Mesendoderm (in vitro differentiated cells): ENCODE measurements at regions not wholly inside any gene's neighbourhood (a gene's known extent, or its start where the extent isn't known, plus 50 kb on each side); places are given as distances from the start of the nearest gene placed in this dataset.
A peak's percentile ranks its signal among the peaks of the same experiment; 100 is the strongest.

ENCODE experiments used
- DNase-seq: peaks from one replicate; pipeline ENCODE4 v3.0.0; 2013
- H2AK5ac ChIP-seq: 2 replicates; pipeline ENCODE4 v1.6.1; 2013; ENCODE audit warnings: low read length, inconsistent platforms
- H2BK120ac ChIP-seq: 2 replicates; pipeline ENCODE4 v1.6.1; 2013; ENCODE audit warnings: low read depth, mild to moderate bottlenecking, low read length, moderate library complexity, mixed read lengths
- H2BK15ac ChIP-seq: replicated peaks from 2 replicates; pipeline ENCODE4 v1.6.1; 2013; ENCODE audit warnings: low read depth, mild to moderate bottlenecking, moderate library complexity
- H2BK5ac ChIP-seq: 2 replicates; pipeline ENCODE4 v1.6.1; 2013; ENCODE audit warnings: low read length, inconsistent platforms
- H3K18ac ChIP-seq: 2 replicates; pipeline ENCODE4 v1.6.1; 2013; ENCODE audit warnings: mild to moderate bottlenecking, low read length, mixed read lengths
- H3K23ac ChIP-seq: one replicate; pipeline ENCODE4 v1.6.1; 2013; ENCODE audit warnings: low read length
- H3K27ac ChIP-seq: 2 replicates; pipeline ENCODE4 v1.5.1; 2013; ENCODE audit warnings: low read depth, mild to moderate bottlenecking, inconsistent platforms, low read length, moderate library complexity
- H3K27me3 ChIP-seq: 2 replicates; pipeline ENCODE4 v1.6.1; 2013; ENCODE audit warnings: low read length, control low read depth, mild to moderate bottlenecking, inconsistent platforms; ENCODE audit not compliant: insufficient read depth, poor library complexity
- H3K36me3 ChIP-seq: 2 replicates; pipeline ENCODE4 v1.6.1; 2013; ENCODE audit warnings: low read length, inconsistent platforms; ENCODE audit not compliant: control insufficient read depth, insufficient read depth
- H3K4ac ChIP-seq: one replicate; pipeline ENCODE4 v1.6.1; 2013; ENCODE audit warnings: low read depth, mild to moderate bottlenecking, low read length, moderate library complexity
- H3K4me1 ChIP-seq: 2 replicates; pipeline ENCODE4 v1.6.1; 2013; ENCODE audit warnings: low read depth, low read length, inconsistent platforms; ENCODE audit not compliant: control insufficient read depth
- H3K4me2 ChIP-seq: 2 replicates; pipeline ENCODE4 v1.6.1; 2013; ENCODE audit warnings: low read length
- H3K4me3 ChIP-seq: 2 replicates; pipeline ENCODE4 v1.5.1; 2013; ENCODE audit warnings: mild to moderate bottlenecking, low read length
- H3K56ac ChIP-seq: one replicate; pipeline ENCODE4 v1.6.1; 2013; ENCODE audit warnings: low read length
- H3K79me1 ChIP-seq: 2 replicates; pipeline ENCODE4 v1.6.1; 2013; ENCODE audit warnings: low read length, inconsistent platforms
- H3K79me2 ChIP-seq: 2 replicates; pipeline ENCODE4 v1.6.1; 2013; ENCODE audit warnings: mild to moderate bottlenecking, low read length; ENCODE audit not compliant: control insufficient read depth, insufficient read depth
- H3K9ac ChIP-seq: 2 replicates; pipeline ENCODE4 v1.6.1; 2013; ENCODE audit warnings: low read length, inconsistent platforms
- H4K5ac ChIP-seq: one replicate; pipeline ENCODE4 v1.6.1; 2013; ENCODE audit warnings: low read length
- H4K8ac ChIP-seq: one replicate; pipeline ENCODE4 v1.6.1; 2013; ENCODE audit warnings: low read depth, mild to moderate bottlenecking, control low read depth, low read length, moderate library complexity
- WGBS: extraction: QIAGEN DNeasy Blood & Tissue Kit; methylation state at CpG from one replicate; pipeline ENCODE4 v1.1.7; 2013; ENCODE audit warnings: low lambda C conversion rate, missing lambda C conversion rate; ENCODE audit not compliant: insufficient coverage; ENCODE audit errors: extremely low coverage; 5-methylcytosine and 5-hydroxymethylcytosine counted together

DNA sequence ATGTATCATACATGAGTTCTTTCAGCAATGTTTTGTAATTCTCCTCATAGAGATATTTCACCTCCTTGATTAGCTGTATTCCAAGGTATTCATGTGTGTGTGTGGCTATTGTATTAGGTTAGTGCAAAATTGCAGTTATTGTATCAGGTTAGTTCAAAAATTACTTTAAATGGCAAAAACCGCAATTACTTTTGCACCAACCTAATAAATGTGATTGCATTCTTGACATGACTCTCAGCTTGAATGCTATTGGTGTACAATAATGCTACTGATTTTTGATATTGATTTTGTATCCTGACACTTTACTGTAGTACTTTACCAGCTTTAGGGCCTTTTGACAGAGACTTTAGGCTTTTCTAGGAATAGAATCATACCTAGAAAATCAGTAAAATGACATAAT, 297.4 kb downstream of the ZWINT start:
- Histone ChIP-seq H3K9ac (no peak overlapping the region), H2BK15ac (no peak overlapping the region), H3K18ac (no peak overlapping the region), H3K79me1 (no peaks in the 10 kb centered on the region), H3K27ac (no peak overlapping the region), H3K4ac (no peak overlapping the region), H2BK120ac (no peak overlapping the region), H3K4me3 (no peak overlapping the region), H3K79me2 (no peaks in the 10 kb centered on the region), H4K8ac (no peak overlapping the region), H4K5ac (no peak overlapping the region), H3K23ac (no peak overlapping the region), H3K56ac (no peak overlapping the region), H3K27me3 (no peaks in the 10 kb centered on the region), H2BK5ac (no peak overlapping the region), H3K4me2 (no peak overlapping the region), H3K36me3 (no peaks in the 10 kb centered on the region), H3K4me1 (no peaks in the 10 kb centered on the region), H2AK5ac (no peak overlapping the region)
- WGBS = no CpG with 5 or more reads among the region's 1 CpG
- no peak for DNase-seq

DNA sequence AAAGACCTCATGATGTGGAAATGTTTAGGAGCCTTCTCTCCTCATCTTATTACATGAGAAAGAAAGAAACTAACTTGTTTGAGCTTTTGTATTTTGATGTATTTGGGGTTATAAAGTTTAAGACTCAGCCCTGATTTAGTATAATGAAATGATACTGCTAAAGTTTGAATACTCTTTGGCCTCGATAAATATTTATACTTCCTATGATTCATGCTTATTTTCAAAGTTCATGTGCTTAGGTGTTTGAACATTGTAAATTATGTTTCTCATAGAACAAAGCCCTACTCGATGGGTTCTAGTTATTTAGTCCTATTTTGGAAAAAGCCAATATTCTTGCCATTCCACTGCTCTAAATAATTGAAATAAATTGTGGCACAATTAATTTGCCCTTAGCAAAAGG, 303.2 kb downstream of the ZWINT start:
- H3K56ac ChIP-seq = no peak overlapping the region
- no peak overlapping the region for H3K18ac ChIP-seq
- no peak overlapping the region for H3K4me3 ChIP-seq
- H3K4me2 ChIP-seq = no peak overlapping the region
- no peak overlapping the region for H2BK15ac ChIP-seq
- no peak for DNase-seq
- no peak overlapping the region for H2BK120ac ChIP-seq
- no peaks in the 10 kb centered on the region for H3K36me3 ChIP-seq
- H3K27me3 ChIP-seq = no peaks in the 10 kb centered on the region
- no peak overlapping the region for H2AK5ac ChIP-seq
- H3K27ac ChIP-seq = no peak overlapping the region
- no peak overlapping the region for H3K23ac ChIP-seq
- H3K4ac ChIP-seq = no peak overlapping the region
- no peak overlapping the region for H4K8ac ChIP-seq
- no peaks in the 10 kb centered on the region for H3K4me1 ChIP-seq
- no peak overlapping the region for H4K5ac ChIP-seq
- no CpG with 5 or more reads among the region's 2 CpGs for WGBS
- H3K79me2 ChIP-seq = no peaks in the 10 kb centered on the region
- no peak overlapping the region for H3K9ac ChIP-seq
- H2BK5ac ChIP-seq = no peak overlapping the region
- H3K79me1 ChIP-seq = no peaks in the 10 kb centered on the region

DNA sequence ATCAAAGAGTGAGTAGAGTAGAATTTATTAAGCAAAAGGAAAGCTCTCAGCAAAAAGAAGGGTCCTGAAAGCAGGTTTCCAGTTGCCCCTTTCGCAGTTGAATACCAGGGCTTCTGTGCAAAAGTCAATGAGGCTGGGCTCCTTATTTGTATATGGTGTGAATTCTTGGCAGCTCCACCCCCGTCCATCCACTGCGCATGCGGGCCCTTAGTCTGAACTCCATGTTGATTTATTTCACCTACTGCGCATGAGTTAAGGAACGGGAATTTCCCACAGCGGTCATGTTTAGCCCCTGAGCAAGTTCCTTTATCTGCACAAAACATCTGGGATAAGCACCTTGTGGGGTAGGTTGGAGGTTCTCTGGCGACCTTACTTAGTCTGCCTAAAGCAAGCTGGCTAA, 325.6 kb downstream of the ZWINT start:
- Histone ChIP-seq H3K79me2 (no peaks in the 10 kb centered on the region), H2BK15ac (no peak overlapping the region), H3K56ac (no peak overlapping the region), H3K4ac (no peak overlapping the region), H3K9ac (no peak overlapping the region), H3K4me3 (no peak overlapping the region), H3K36me3 (no peaks in the 10 kb centered on the region), H2BK5ac (no peak overlapping the region), H4K5ac (no peak overlapping the region), H3K27me3 (no peaks in the 10 kb centered on the region), H3K79me1 (no peaks in the 10 kb centered on the region), H3K4me1 (no peaks in the 10 kb centered on the region), H3K4me2 (no peak overlapping the region), H3K23ac (no peak overlapping the region), H4K8ac (no peak overlapping the region), H3K27ac (no peak overlapping the region), H3K18ac (peak overlapping the region; percentile 51), H2BK120ac (no peak overlapping the region), H2AK5ac (no peak overlapping the region)
- no peak for DNase-seq
- no CpG with 5 or more reads among the region's 8 CpGs for WGBS

DNA sequence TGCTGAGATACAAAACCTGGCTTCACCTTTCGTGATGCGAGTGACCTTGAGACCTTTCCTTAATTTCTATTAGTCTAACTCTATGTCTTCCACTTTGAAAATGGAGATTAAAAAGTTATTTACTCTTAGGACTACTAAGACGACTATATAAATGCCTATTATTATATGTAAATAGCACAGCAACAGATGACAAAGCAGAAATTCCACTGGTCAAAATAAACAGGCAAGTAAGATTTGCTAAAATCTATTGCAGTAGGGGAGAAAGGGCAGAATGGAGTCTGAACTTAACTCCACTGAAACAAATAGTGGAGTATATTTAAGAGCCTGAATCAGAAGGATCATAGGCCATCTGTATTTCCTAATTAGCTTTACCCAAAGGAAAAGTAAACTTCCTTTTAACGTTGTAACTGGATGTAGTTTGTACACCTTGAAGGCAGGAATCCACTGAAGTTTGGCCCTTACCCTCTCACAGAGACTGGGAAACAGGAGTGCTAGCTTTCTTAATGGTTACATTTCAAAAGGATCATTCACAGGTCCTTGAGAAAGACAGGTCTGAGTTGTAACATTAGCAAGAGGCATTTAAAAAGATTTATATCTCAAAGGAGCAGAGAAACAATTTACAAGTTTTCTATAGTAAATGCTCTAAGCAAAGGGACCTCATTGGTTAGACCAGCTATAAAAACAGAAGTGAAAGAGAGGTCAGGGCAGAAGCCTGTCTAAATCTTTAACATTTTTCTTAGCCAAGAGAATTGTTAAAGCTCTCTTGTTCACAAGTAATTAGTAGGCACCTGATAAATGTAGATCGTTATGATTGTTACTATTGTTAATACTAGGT, 332.5 kb downstream of the ZWINT start:
- Histone ChIP-seq H3K79me2 (no peaks in the 10 kb centered on the region), H3K56ac (no peak overlapping the region)

DNA sequence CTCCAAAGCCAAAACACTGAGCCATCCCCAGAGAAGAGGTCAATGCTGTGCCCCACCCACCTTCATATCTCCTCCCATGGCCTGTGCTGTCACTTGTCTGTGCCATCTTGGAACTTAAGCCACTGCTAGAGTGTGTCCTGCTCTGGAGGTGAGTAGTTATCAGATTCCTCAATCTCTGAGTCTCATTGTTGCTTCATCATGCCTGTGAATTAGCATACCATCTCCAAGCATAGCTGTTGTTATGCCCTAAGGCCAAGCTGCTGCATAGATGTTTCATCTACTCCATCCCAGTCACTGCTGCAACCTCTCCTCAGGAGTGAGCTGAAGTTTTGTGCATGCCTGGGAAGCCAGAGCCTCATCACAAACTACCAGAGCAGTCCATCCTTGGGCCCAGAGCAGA, 349.0 kb downstream of the ZWINT start:
- Histone ChIP-seq H2AK5ac (no peak overlapping the region), H3K4ac (no peak overlapping the region), H3K79me2 (no peaks in the 10 kb centered on the region), H3K56ac (no peak overlapping the region), H3K4me1 (no peaks in the 10 kb centered on the region), H2BK15ac (no peak overlapping the region), H3K9ac (no peak overlapping the region), H3K27me3 (no peaks in the 10 kb centered on the region), H2BK120ac (no peak overlapping the region), H3K79me1 (no peaks in the 10 kb centered on the region), H3K18ac (no peak overlapping the region), H3K27ac (no peak overlapping the region), H3K4me2 (no peak overlapping the region), H4K5ac (no peak overlapping the region), H3K36me3 (no peaks in the 10 kb centered on the region), H3K4me3 (no peak overlapping the region), H4K8ac (no peak overlapping the region), H2BK5ac (no peak overlapping the region), H3K23ac (no peak overlapping the region)
- DNase-seq = peak; percentile 64

More for the DNA sequence above, 332.5 kb downstream of the ZWINT start:
- H2BK5ac ChIP-seq = no peak overlapping the region
- no peak overlapping the region for H3K9ac ChIP-seq
- H2BK15ac ChIP-seq = no peak overlapping the region
- no peaks in the 10 kb centered on the region for H3K79me1 ChIP-seq
- no peak overlapping the region for H3K4me2 ChIP-seq
- no peaks in the 10 kb centered on the region for H3K36me3 ChIP-seq
- no peak overlapping the region for H4K8ac ChIP-seq
- DNase-seq = no peak
- no peaks in the 10 kb centered on the region for H3K4me1 ChIP-seq
- no peak overlapping the region for H3K18ac ChIP-seq
- H2BK120ac ChIP-seq = no peak overlapping the region
- no peak overlapping the region for H3K4ac ChIP-seq
- H3K23ac ChIP-seq = no peak overlapping the region
- WGBS = no CpG with 5 or more reads among the region's 5 CpGs
- H4K5ac ChIP-seq = no peak overlapping the region
- H2AK5ac ChIP-seq = no peak overlapping the region
- H3K27ac ChIP-seq = no peak overlapping the region
- H3K4me3 ChIP-seq = no peak overlapping the region
- no peaks in the 10 kb centered on the region for H3K27me3 ChIP-seq

DNA sequence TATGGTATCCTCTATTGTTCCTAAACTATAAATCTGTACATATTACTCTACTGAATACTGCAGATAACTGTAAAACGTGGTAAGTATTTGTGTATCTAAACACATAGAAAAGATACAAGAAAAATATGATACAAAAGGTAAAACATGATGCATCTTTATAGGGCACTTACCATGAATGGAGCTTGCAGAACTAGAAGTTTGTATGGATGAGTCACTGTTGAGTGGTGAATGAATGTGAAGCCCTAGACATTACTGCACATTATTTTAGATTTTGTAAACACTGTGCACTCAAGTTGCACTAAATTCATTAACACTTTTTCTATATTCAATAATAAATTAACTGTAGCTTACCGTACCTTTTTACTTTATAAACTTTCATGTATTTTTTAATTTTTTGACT, 357.5 kb downstream of the ZWINT start:
- Histone ChIP-seq H3K4me3 (no peak overlapping the region), H2AK5ac (no peak overlapping the region), H3K79me1 (no peaks in the 10 kb centered on the region), H3K23ac (no peak overlapping the region), H3K4ac (no peak overlapping the region), H3K4me2 (no peak overlapping the region), H3K4me1 (no peaks in the 10 kb centered on the region), H3K27me3 (no peaks in the 10 kb centered on the region), H3K9ac (no peak overlapping the region), H3K27ac (no peak overlapping the region), H3K18ac (no peak overlapping the region), H3K79me2 (no peaks in the 10 kb centered on the region), H4K5ac (no peak overlapping the region), H2BK5ac (no peak overlapping the region), H4K8ac (no peak overlapping the region), H2BK15ac (no peak overlapping the region), H3K56ac (no peak overlapping the region), H2BK120ac (no peak overlapping the region), H3K36me3 (no peaks in the 10 kb centered on the region)
- 100% methylated on average over 1 of the region's 2 CpGs for WGBS
- no peak for DNase-seq
